KMS-11 (cell line): ENCODE measurements at regions not wholly inside any gene's neighbourhood (a gene's known extent, or its start where the extent isn't known, plus 50 kb on each side); places are given as distances from the start of the nearest gene placed in this dataset.

ENCODE experiments used
- H2AFZ ChIP-seq: fragments of 200-600 bp; sonication (generic); 2 replicates; pipeline ENCODE4 v1.6.1; 2016; ENCODE audit warnings: antibody characterized with exemption, mixed run types, low read depth
- H3K27ac ChIP-seq: fragments of 200-600 bp; sonication (generic); 2 replicates; pipeline ENCODE4 v1.6.1; 2016; ENCODE audit warnings: mild to moderate bottlenecking, mixed run types
- H3K27me3 ChIP-seq: fragments of 200-600 bp; sonication (generic); 2 replicates; pipeline ENCODE4 v1.6.1; 2017; ENCODE audit warnings: mild to moderate bottlenecking, low read depth, mixed run types, moderate library complexity; ENCODE audit not compliant: insufficient read depth
- H3K36me3 ChIP-seq: fragments of 200-600 bp; sonication (generic); 2 replicates; pipeline ENCODE4 v1.6.1; 2017; ENCODE audit warnings: mild to moderate bottlenecking, mixed run types; ENCODE audit not compliant: insufficient read depth
- H3K4me1 ChIP-seq: fragments of 200-600 bp; sonication (generic); 2 replicates; pipeline ENCODE4 v1.6.1; 2016; ENCODE audit warnings: mild to moderate bottlenecking, low read depth, mixed run types; ENCODE audit not compliant: poor library complexity, severe bottlenecking
- H3K4me2 ChIP-seq: fragments of 200-600 bp; sonication (generic); 2 replicates; pipeline ENCODE4 v1.7.0; 2016; ENCODE audit warnings: mild to moderate bottlenecking, mixed run types
- H3K4me3 ChIP-seq: fragments of 200-600 bp; sonication (generic); IDR thresholded peaks from 2 replicates; pipeline ENCODE4 v1.6.1; 2017; ENCODE audit warnings: low read depth, low read length, mixed read lengths; ENCODE audit not compliant: insufficient read depth
- H3K79me2 ChIP-seq: fragments of 200-600 bp; sonication (generic); 2 replicates; pipeline ENCODE4 v1.6.1; 2016; ENCODE audit warnings: low read depth, mixed run types; ENCODE audit not compliant: insufficient read depth
- H3K9ac ChIP-seq: fragments of 200-600 bp; sonication (generic); 2 replicates; pipeline ENCODE4 v1.6.1; 2016; ENCODE audit warnings: mild to moderate bottlenecking, mixed run types
- H4K20me1 ChIP-seq: fragments of 200-600 bp; sonication (generic); 2 replicates; pipeline ENCODE4 v1.6.1; 2016; ENCODE audit warnings: mild to moderate bottlenecking, mixed run types; ENCODE audit not compliant: insufficient read depth
- CTCF ChIP-seq: fragments of 200-600 bp; sonication (generic); conservative IDR thresholded peaks from 2 replicates; pipeline ENCODE4 v1.6.1; 2017; ENCODE audit warnings: low read depth, mild to moderate bottlenecking, antibody characterized with exemption, low read length, moderate library complexity, mixed read lengths

- Histone ChIP-seq H3K4me3 (no peak overlapping the region), H3K4me2 (no peak overlapping the region), H3K36me3 (no peaks in the 10 kb centered on the region), H2AFZ (no peak overlapping the region), H3K27ac (no peak overlapping the region), H3K9ac (no peak overlapping the region), H3K27me3 (no peaks in the 10 kb centered on the region), H3K79me2 (no peaks in the 10 kb centered on the region), H4K20me1 (no peaks in the 10 kb centered on the region), H3K4me1 (no peaks in the 10 kb centered on the region)
- no peak for TF ChIP-seq CTCF
Measured at GRCh38 chr12:67468549-67469245, 179.8 kb upstream of the DYRK2 start.

- no peak for TF ChIP-seq CTCF
- Histone ChIP-seq H3K27ac (no peak overlapping the region), H3K36me3 (no peaks in the 10 kb centered on the region), H3K4me1 (no peaks in the 10 kb centered on the region), H2AFZ (no peak overlapping the region), H3K4me3 (no peak overlapping the region), H3K79me2 (no peaks in the 10 kb centered on the region), H4K20me1 (no peaks in the 10 kb centered on the region), H3K27me3 (no peaks in the 10 kb centered on the region), H3K4me2 (no peak overlapping the region), H3K9ac (no peak overlapping the region)
Measured at GRCh38 chr12:67469666-67470065, 178.9 kb upstream of the DYRK2 start.

- no peak overlapping the region for H3K4me3 ChIP-seq
- TF ChIP-seq CTCF: no peak
- H3K27ac ChIP-seq: no peak overlapping the region
- H3K79me2 ChIP-seq: no peaks in the 10 kb centered on the region
- no peak overlapping the region for H3K9ac ChIP-seq
- H2AFZ ChIP-seq: no peak overlapping the region
- H3K4me1 ChIP-seq: no peaks in the 10 kb centered on the region
- no peaks in the 10 kb centered on the region for H3K36me3 ChIP-seq
- no peaks in the 10 kb centered on the region for H4K20me1 ChIP-seq
- H3K27me3 ChIP-seq: no peaks in the 10 kb centered on the region
- H3K4me2 ChIP-seq: no peak overlapping the region
Measured at GRCh38 chr12:67471810-67472209, 176.7 kb upstream of the DYRK2 start.

GRCh38 chr12:67472539-67472938, 176.0 kb upstream of the DYRK2 start:
- Histone ChIP-seq H2AFZ (no peak overlapping the region), H3K79me2 (no peaks in the 10 kb centered on the region), H3K4me2 (no peak overlapping the region), H3K9ac (no peak overlapping the region), H4K20me1 (no peaks in the 10 kb centered on the region), H3K27ac (no peak overlapping the region), H3K36me3 (no peaks in the 10 kb centered on the region), H3K4me3 (no peak overlapping the region), H3K27me3 (no peaks in the 10 kb centered on the region), H3K4me1 (no peaks in the 10 kb centered on the region)
- no peak for TF ChIP-seq CTCF
